GM19043 (cell line): ENCODE measurements at regions not wholly inside any gene's neighbourhood (a gene's known extent, or its start where the extent isn't known, plus 50 kb on each side); places are given as distances from the start of the nearest gene placed in this dataset.

Experiments used
- ATAC-seq: cut with Tn5 transposase; IDR thresholded peaks from one replicate; pipeline ENCODE4 v1.9.1; 2021; ENCODE audit warnings: low read depth; ENCODE audit not compliant: unreplicated experiment

- no peak for ATAC-seq
Observed at GRCh38 chr12:93011100-93011499, 82.0 kb upstream of the EEA1 start.

- ATAC-seq = no peak
Observed at GRCh38 chr12:93015871-93016751, 87.0 kb upstream of the EEA1 start.

- no peak for ATAC-seq
Observed at GRCh38 chr12:93016752-93017350, 87.8 kb upstream of the EEA1 start.

GRCh38 chr12:93018610-93019009 lies 89.5 kb upstream of the EEA1 start:
- no peak for ATAC-seq

GRCh38 chr12:93019212-93019927 lies 90.3 kb upstream of the EEA1 start:
- ATAC-seq = no peak

GRCh38 chr12:93019975-93020630 lies 91.0 kb upstream of the EEA1 start:
- no peak for ATAC-seq

GRCh38 chr12:93020631-93021597 lies 91.8 kb upstream of the EEA1 start:
- no peak for ATAC-seq

- no peak for ATAC-seq
Observed at GRCh38 chr12:93022603-93023340, 93.7 kb upstream of the EEA1 start.

GRCh38 chr12:93025145-93026103 lies 96.3 kb upstream of the EEA1 start:
- ATAC-seq = no peak

GRCh38 chr12:93027041-93027440 lies 97.9 kb upstream of the EEA1 start:
- no peak for ATAC-seq

GRCh38 chr12:93029091-93029490 lies 100.0 kb upstream of the EEA1 start:
- no peak for ATAC-seq

GRCh38 chr12:93031028-93031427 lies 101.9 kb upstream of the EEA1 start:
- no peak for ATAC-seq

GRCh38 chr12:93032758-93033157 lies 103.7 kb upstream of the EEA1 start:
- no peak for ATAC-seq

- no peak for ATAC-seq
Observed at GRCh38 chr12:93033948-93034347, 104.9 kb upstream of the EEA1 start.

- ATAC-seq = no peak
Observed at GRCh38 chr12:93039062-93039461, 110.0 kb upstream of the EEA1 start.

GRCh38 chr12:93039930-93040329 lies 110.8 kb upstream of the EEA1 start:
- no peak for ATAC-seq

- no peak for ATAC-seq
Observed at GRCh38 chr12:93040367-93040766, 111.3 kb upstream of the EEA1 start.

GRCh38 chr12:93041416-93041815 lies 112.3 kb upstream of the EEA1 start:
- no peak for ATAC-seq
